K562 (cell line): ENCODE measurements at regions not wholly inside any gene's neighbourhood (a gene's known extent, or its start where the extent isn't known, plus 50 kb on each side); places are given as distances from the start of the nearest gene placed in this dataset.

Experiments used
- BCL6 ChIP-seq: fragments of 250-450 bp; sonication (Bioruptor Pico); IDR thresholded peaks from 2 replicates; pipeline ENCODE4 v1.4.0; 2020
- CREB5 ChIP-seq: fragments of 250-450 bp; sonication (Bioruptor Pico); IDR thresholded peaks from 2 replicates; pipeline ENCODE4 v1.5.0; 2020; ENCODE audit warnings: mild to moderate bottlenecking
- HMBOX1 ChIP-seq: sonication (generic); IDR thresholded peaks from 2 replicates; pipeline ENCODE4 v1.6.1; 2016
- STAT5B ChIP-seq: fragments of 250-450 bp; sonication (Bioruptor Pico); IDR thresholded peaks from 2 replicates; pipeline ENCODE4 v1.8.0; 2021; ENCODE audit warnings: mild to moderate bottlenecking, inconsistent platforms
- TCFL5 ChIP-seq: fragments of 250-450 bp; sonication (Bioruptor Pico); conservative IDR thresholded peaks from 2 replicates; pipeline ENCODE4 v1.6.1; 2021; ENCODE audit warnings: mild to moderate bottlenecking, moderate library complexity, matching md5 sums
- XRCC4 ChIP-seq: IDR thresholded peaks from one replicate; pipeline ENCODE4 v1.6.1; 2011; ENCODE audit not compliant: insufficient read depth, insufficient read length; ENCODE audit errors: extremely low read depth
- ZBTB11 ChIP-seq, 3 experiments: fragments of 200-800 bp in 1 of 3; fragments of 250-450 bp in 1 of 3; fragments of 450-650 bp in 1 of 3; sonication (Bioruptor Pico) in 1 of 3; sonication (Bioruptor generic) in 1 of 3; formaldehyde crosslinking in 1 of 3; IDR thresholded peaks; 2 replicates each; pipeline versions ENCODE4 v1.6.1 to v1.8.0; 2016 to 2022; ENCODE audit warnings: mild to moderate bottlenecking in 2 of 3, missing genetic modification characterization in 2 of 3, missing compliant biosample characterization in 1 of 3, moderate library complexity in 1 of 3
- ZNF449 ChIP-seq: fragments of 250-450 bp; sonication (Bioruptor Pico); IDR thresholded peaks from 2 replicates; pipeline ENCODE4 v1.8.0; 2022; ENCODE audit warnings: moderate library complexity, mild to moderate bottlenecking, inconsistent platforms
- ZNF583 ChIP-seq: fragments of 250-450 bp; sonication (Bioruptor Pico); IDR thresholded peaks from 2 replicates; pipeline ENCODE4 v1.4.0; 2020
- ZNF655 ChIP-seq: fragments of 250-450 bp; sonication (Bioruptor Pico); IDR thresholded peaks from 2 replicates; pipeline ENCODE4 v1.5.0; 2021
- ZSCAN29 ChIP-seq: fragments of 450-650 bp; IDR thresholded peaks from 2 replicates; pipeline ENCODE4 v1.6.1; 2017

- TF ChIP-seq STAT5B (CRISPR knock-in tag) (no peak), ZNF655 (CRISPR knock-in tag) (no peak), HMBOX1 (no peak), XRCC4 (no peak), TCFL5 (CRISPR knock-in tag) (no peak), BCL6 (CRISPR knock-in tag) (no peak), ZNF449 (no peak), CREB5 (CRISPR knock-in tag) (no peak), ZBTB11 (CRISPR knock-in tag; IDR thresholded peaks at IDR 0.05) (no peak), ZSCAN29 (no peak), ZNF583 (CRISPR knock-in tag) (no peak)
Measured at GRCh38 chr6:14709066-14709670, 536.7 kb upstream of the JARID2 start (continued).
